GM21737 (cell line): ENCODE measurements at regions not wholly inside any gene's neighbourhood (a gene's known extent, or its start where the extent isn't known, plus 50 kb on each side); places are given as distances from the start of the nearest gene placed in this dataset.
"Not testable (repeated sequence)": the region's sequence is repeated elsewhere in the genome, so short reads cannot be mapped to it uniquely, and the experiment has no call there.

Experiments
- ATAC-seq: cut with Tn5 transposase; IDR thresholded peaks from one replicate; pipeline ENCODE4 v1.9.1; 2021; ENCODE audit warnings: mild to moderate bottlenecking, moderate library complexity; ENCODE audit not compliant: unreplicated experiment

GRCh38 chr4:124839786-124840390, 127.4 kb upstream of the ANKRD50 start:
- ATAC-seq: no peak

- ATAC-seq: no peak
Measured at GRCh38 chr4:124833831-124834505, 121.4 kb upstream of the ANKRD50 start.

DNA sequence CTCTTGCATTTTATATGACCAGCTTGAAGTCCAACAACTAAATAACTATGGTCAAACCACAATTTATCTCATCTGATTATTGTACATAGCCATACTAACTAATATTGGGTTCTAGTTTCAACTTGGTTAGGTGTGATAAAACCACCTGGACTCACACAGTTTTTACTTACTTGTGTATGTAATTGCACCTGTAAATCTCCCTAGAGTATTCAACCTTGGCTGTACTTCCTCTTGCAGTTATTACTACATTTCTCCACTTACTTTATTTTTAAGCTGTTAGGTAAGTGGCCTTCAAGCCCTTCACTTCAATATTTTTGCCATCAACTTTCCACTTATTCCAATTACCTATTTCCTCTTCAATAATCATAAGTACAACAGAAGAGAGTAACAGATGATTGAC, 115.8 kb upstream of the ANKRD50 start:
- no peak for ATAC-seq

GRCh38 chr4:124817531-124817930, 105.0 kb upstream of the ANKRD50 start:
- no peak for ATAC-seq

GRCh38 chr4:124812203-124812602, 99.7 kb upstream of the ANKRD50 start:
- not testable (repeated sequence) for ATAC-seq

GRCh38 chr4:124810827-124811226, 98.3 kb upstream of the ANKRD50 start:
- ATAC-seq: no peak

- ATAC-seq: no peak
Measured at GRCh38 chr4:124807421-124807820, 94.9 kb upstream of the ANKRD50 start.

- no peak for ATAC-seq
Measured at GRCh38 chr4:124806403-124806802, 93.9 kb upstream of the ANKRD50 start.

DNA sequence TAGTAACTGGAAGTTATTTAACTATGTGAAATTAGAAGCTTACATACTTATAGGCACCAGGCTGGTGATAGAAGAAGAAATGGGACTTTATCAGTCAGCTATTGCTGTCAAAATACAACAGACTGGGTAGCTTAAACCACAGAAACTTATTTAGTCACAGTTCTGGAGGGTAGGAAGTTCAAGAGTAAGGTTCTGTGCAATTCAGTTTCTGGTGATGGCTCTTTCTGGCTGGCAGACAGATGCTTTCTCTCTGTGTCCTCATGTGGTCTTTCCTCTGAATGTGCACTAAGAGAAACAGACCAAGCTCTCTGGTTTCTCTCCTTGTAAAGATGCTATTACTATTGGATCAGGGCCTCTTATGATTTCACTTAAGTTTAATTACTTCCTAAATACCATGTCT, 92.1 kb upstream of the ANKRD50 start:
- ATAC-seq: peak; percentile 80

DNA sequence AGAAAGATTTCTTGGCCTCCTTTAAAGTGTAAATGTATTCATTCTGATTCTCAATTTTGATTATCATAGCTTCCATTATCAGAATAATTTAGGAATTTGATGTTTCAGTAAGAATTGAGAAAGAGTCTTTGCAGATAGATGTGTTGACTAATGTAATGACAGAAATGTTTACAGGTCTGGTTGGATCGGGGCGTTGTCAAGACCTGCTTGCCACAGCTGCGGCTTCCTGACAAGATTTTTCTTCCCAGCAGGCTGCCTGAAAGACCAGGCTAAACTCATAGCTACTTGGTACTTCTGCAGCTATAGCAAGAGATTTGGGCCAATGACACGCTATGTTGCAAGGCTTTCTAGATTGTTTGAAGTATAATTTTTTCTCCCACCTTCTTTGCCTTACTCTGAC, 91.5 kb upstream of the ANKRD50 start:
- no peak for ATAC-seq

GRCh38 chr4:124803641-124804040, 91.1 kb upstream of the ANKRD50 start:
- ATAC-seq: no peak

- ATAC-seq: no peak
Measured at GRCh38 chr4:124803026-124803425, 90.5 kb upstream of the ANKRD50 start.

DNA sequence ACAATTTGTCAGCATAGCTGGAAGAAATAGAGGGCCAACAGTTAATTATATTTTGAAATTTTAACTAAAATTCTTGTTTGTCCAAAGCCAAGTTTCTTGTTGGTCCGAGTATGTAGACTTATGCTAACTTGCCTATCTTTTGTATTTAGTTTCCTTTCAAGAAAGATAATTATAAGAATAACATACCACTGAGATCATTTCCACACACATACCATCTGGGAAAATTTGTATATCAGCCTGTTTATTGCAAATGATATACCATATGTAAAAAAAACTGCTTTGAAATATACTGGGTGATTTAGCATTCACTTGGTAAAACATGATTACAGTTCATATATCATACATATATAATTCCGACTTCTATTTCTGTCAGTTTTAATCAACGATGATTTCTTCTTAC, 84.7 kb upstream of the ANKRD50 start:
- no peak for ATAC-seq

GRCh38 chr4:124790471-124790870, 77.9 kb upstream of the ANKRD50 start:
- no peak for ATAC-seq

DNA sequence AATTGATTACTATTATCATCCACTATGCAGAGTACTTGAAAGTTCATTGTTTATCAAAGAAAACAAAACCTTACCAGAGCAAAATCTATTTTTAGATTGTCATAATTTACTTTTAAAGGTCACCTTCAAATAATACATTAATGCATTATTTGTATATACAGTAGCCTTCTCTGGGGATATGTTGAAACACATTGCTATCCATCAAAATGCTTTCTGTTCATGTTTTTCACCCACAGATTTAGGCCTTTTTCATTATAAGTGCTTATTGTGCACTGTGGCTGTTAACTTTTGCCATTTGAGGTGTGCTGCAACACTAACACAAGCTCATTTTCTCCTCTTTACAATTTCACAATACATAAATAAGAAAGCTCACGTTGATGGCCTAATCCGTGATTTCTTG, 74.1 kb upstream of the ANKRD50 start:
- ATAC-seq: no peak

DNA sequence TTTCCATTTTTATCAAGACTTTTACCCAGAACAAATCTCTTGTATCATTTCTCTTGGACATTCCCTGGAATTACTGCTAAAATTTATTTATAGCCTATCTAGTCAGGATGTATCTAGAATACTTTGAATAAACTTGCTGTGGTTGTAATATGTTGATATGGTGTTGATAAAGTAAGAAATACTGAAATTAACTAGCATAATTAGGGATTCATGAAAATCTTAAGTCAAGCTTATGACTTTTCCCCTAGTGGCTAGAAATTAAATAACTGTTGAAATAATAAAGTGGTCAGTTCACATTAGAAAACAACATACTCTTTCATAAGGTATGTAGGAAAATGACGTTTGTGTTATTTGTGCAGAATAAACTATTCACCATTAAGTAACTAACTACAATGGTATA, 73.1 kb upstream of the ANKRD50 start:
- ATAC-seq: no peak

DNA sequence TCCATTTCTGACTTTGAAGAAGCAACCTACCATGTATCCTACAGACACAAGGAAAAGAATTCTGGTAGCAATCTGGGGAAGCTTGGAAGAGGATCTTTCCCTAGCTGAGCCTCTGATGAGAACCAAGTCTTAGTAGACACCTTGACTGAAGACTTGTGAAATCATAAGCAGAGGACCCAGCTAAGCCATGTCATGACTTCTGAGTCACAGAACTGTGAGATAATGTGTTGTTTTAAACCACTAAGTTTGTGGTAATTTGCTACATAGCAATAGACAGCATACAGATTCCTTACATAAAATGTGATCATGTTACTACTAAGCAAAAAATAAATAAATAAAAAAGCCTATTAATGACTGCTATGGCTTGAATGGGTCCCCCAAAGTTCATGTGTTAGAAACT, 71.3 kb upstream of the ANKRD50 start:
- no peak for ATAC-seq

GRCh38 chr4:124777007-124777406, 64.5 kb upstream of the ANKRD50 start:
- ATAC-seq: no peak

- no peak for ATAC-seq
Measured at GRCh38 chr4:124768596-124769365, 56.2 kb upstream of the ANKRD50 start.

GRCh38 chr4:124762956-124763355, 50.4 kb upstream of the ANKRD50 start:
- ATAC-seq: no peak
